H1 (cell line): ENCODE measurements at regions not wholly inside any gene's neighbourhood (a gene's known extent, or its start where the extent isn't known, plus 50 kb on each side); places are given as distances from the start of the nearest gene placed in this dataset.
"Not testable (repeated sequence)": the region's sequence is repeated elsewhere in the genome, so short reads cannot be mapped to it uniquely, and the experiment has no call there.

Experiments
- CTCF ChIA-PET: fragments of 300-600 bp; sonication (Branson Sonifier 250); formaldehyde crosslinking; loops from one replicate; lab custom pipeline; 2021; ENCODE audit not compliant: partially characterized antibody; lab: Charles Lee
- POLR2A ChIA-PET: fragments of 300-600 bp; sonication (Branson Sonifier 250); formaldehyde crosslinking; loops from one replicate; lab custom pipeline; 2021; ENCODE audit warnings: inconsistent platforms; ENCODE audit not compliant: partially characterized antibody; lab: Charles Lee
- DNase-seq, 2 experiments: peaks; one replicate each; pipeline versions ENCODE4 v3.0.0 to v3.0.0-alpha.2; 2010 to 2022; ENCODE audit warnings: low spot score in 2 of 2, low read depth in 1 of 2, mixed read lengths in 1 of 2
- FAIRE-seq: peaks from 2 replicates; lab custom pipeline; 2011; peaks lifted over from hg19 to GRCh38; lab: Jason Lieb, UNC
- H2AFZ ChIP-seq: 2 replicates; pipeline ENCODE4 v1.8.1; 2012; ENCODE audit warnings: low read length, inconsistent platforms
- H2AK5ac ChIP-seq: 2 replicates; pipeline ENCODE4 v1.6.1; 2013; ENCODE audit warnings: low read depth, low read length
- H2BK120ac ChIP-seq: replicated peaks from 2 replicates; pipeline ENCODE3; 2013; ENCODE audit warnings: low read depth, low read length, inconsistent platforms
- H2BK12ac ChIP-seq: 2 replicates; pipeline ENCODE4 v1.6.1; 2013; ENCODE audit warnings: low read depth, low read length
- H2BK15ac ChIP-seq: 2 replicates; pipeline ENCODE4 v1.6.1; 2013; ENCODE audit warnings: low read length
- H2BK20ac ChIP-seq: 2 replicates; pipeline ENCODE4 v1.6.1; 2013; ENCODE audit warnings: low read length
- H2BK5ac ChIP-seq: 2 replicates; pipeline ENCODE4 v1.6.1; 2013; ENCODE audit warnings: low read depth, low read length
- H3K14ac ChIP-seq: 2 replicates; pipeline ENCODE4 v1.6.1; 2013; ENCODE audit warnings: inconsistent platforms; ENCODE audit not compliant: insufficient read length
- H3K18ac ChIP-seq: 2 replicates; pipeline ENCODE4 v1.6.1; 2013; ENCODE audit warnings: low read length; ENCODE audit errors: extremely low read depth
- H3K23ac ChIP-seq: 2 replicates; pipeline ENCODE4 v1.6.1; 2013; ENCODE audit warnings: inconsistent platforms; ENCODE audit not compliant: insufficient read length
- H3K23me2 ChIP-seq: 2 replicates; pipeline ENCODE4 v1.6.1; 2013; ENCODE audit warnings: low read depth, low read length
- H3K27ac ChIP-seq: 2 replicates; pipeline ENCODE4 v1.6.1; 2011; ENCODE audit warnings: low read depth, low read length, inconsistent platforms
- H3K27me3 ChIP-seq, 4 experiments: replicated peaks in 1 of 4; 1 replicate in 1 of 4; 2 replicates in 3 of 4; pipeline versions ENCODE4 v1.6.1 to v1.8.1; 2011 to 2013; ENCODE audit warnings: low read length in 3 of 4, mild to moderate bottlenecking in 3 of 4, inconsistent platforms in 2 of 4, mixed read lengths in 2 of 4, moderate library complexity in 1 of 4; ENCODE audit not compliant: control insufficient read depth in 3 of 4, insufficient read depth in 3 of 4; ENCODE audit errors: extremely low read depth in 1 of 4
- H3K36me3 ChIP-seq, 4 experiments: 2 replicates each; pipeline versions ENCODE4 v1.6.1 to v1.8.1; 2011 to 2013; ENCODE audit warnings: mild to moderate bottlenecking in 4 of 4, low read length in 3 of 4, moderate library complexity in 2 of 4, control low read depth in 1 of 4, inconsistent platforms in 1 of 4; ENCODE audit not compliant: insufficient read depth in 4 of 4, control insufficient read depth in 2 of 4
- H3K4ac ChIP-seq: replicated peaks from 2 replicates; pipeline ENCODE3; 2013; ENCODE audit warnings: low read length, low read depth, mixed read lengths, inconsistent platforms; ENCODE audit not compliant: insufficient read length
- H3K4me1 ChIP-seq, 4 experiments: replicated peaks in 1 of 4; 1 replicate in 1 of 4; 2 replicates in 3 of 4; pipeline versions ENCODE4 v1.6.1 to v1.8.1; 2011 to 2013; ENCODE audit warnings: low read length in 3 of 4, inconsistent platforms in 2 of 4, mixed read lengths in 1 of 4; ENCODE audit not compliant: insufficient read depth in 4 of 4, control insufficient read depth in 3 of 4
- H3K4me2 ChIP-seq, 2 experiments: 2 replicates each; pipeline versions ENCODE4 v1.6.1 to v1.8.1; 2011 to 2013; ENCODE audit warnings: low read depth in 2 of 2, low read length in 2 of 2, control low read depth in 1 of 2, inconsistent platforms in 1 of 2, mild to moderate bottlenecking in 1 of 2; ENCODE audit not compliant: insufficient read depth in 1 of 2
- H3K4me3 ChIP-seq, 4 experiments: fragments of 200-600, 300-600 bp in 1 of 4; sonication (generic), shearing (Covaris generic), sonication (Bioruptor Twin) in 1 of 4; 2 replicates each; pipeline versions ENCODE4 v1.5.1 to v1.8.1; 2011 to 2016; ENCODE audit warnings: low read length in 4 of 4, low read depth in 3 of 4, control low read depth in 2 of 4, inconsistent platforms in 2 of 4, mild to moderate bottlenecking in 2 of 4, mixed read lengths in 1 of 4, moderate library complexity in 1 of 4; ENCODE audit not compliant: insufficient read depth in 2 of 4; ENCODE audit errors: extremely low read depth in 1 of 4
- H3K56ac ChIP-seq: replicated peaks from 2 replicates; pipeline ENCODE3; 2013; ENCODE audit warnings: low read depth, mild to moderate bottlenecking, mixed read lengths, low read length, inconsistent platforms; ENCODE audit not compliant: insufficient read length
- H3K79me1 ChIP-seq: 2 replicates; pipeline ENCODE4 v1.6.1; 2013; ENCODE audit warnings: low read depth, low read length, control low read depth
- H3K79me2 ChIP-seq, 2 experiments: 2 replicates each; pipeline versions ENCODE4 v1.6.1 to v1.8.1; 2012 to 2013; ENCODE audit warnings: low read length in 2 of 2, mild to moderate bottlenecking in 2 of 2, inconsistent platforms in 1 of 2; ENCODE audit not compliant: insufficient read depth in 2 of 2, control insufficient read depth in 1 of 2
- H3K9ac ChIP-seq, 4 experiments: replicated peaks in 1 of 4; 1 replicate in 1 of 4; 2 replicates in 3 of 4; pipeline versions ENCODE4 v1.6.1 to v1.8.1; 2011 to 2013; ENCODE audit warnings: low read depth in 3 of 4, low read length in 3 of 4, control low read depth in 2 of 4, mild to moderate bottlenecking in 2 of 4, moderate library complexity in 2 of 4, inconsistent platforms in 1 of 4; ENCODE audit errors: extremely low read depth in 1 of 4
- H3K9me3 ChIP-seq, 2 experiments: 2 replicates each; pipeline versions ENCODE4 v1.6.1 to v1.8.1; 2012 to 2013; ENCODE audit warnings: mild to moderate bottlenecking in 2 of 2, moderate library complexity in 2 of 2, control low read depth in 1 of 2, inconsistent platforms in 1 of 2, low read depth in 1 of 2, low read length in 1 of 2, mixed read lengths in 1 of 2; ENCODE audit not compliant: insufficient read depth in 2 of 2
- H4K20me1 ChIP-seq, 2 experiments: replicated peaks in 1 of 2; 2 replicates each; pipeline versions ENCODE3 to v1.8.1; 2011 to 2013; ENCODE audit warnings: inconsistent platforms in 2 of 2, low read length in 2 of 2, mild to moderate bottlenecking in 1 of 2; ENCODE audit not compliant: insufficient read depth in 2 of 2, control insufficient read depth in 1 of 2
- H4K5ac ChIP-seq: 2 replicates; pipeline ENCODE4 v1.6.1; 2013; ENCODE audit warnings: low read length, low read depth, mixed read lengths, inconsistent platforms; ENCODE audit not compliant: insufficient read length
- H4K8ac ChIP-seq: 2 replicates; pipeline ENCODE4 v1.8.0; 2013; ENCODE audit warnings: mild to moderate bottlenecking, moderate library complexity, low read length, inconsistent platforms; ENCODE audit not compliant: insufficient read depth; ENCODE audit errors: extremely low read depth
- H4K91ac ChIP-seq: replicated peaks from 2 replicates; pipeline ENCODE3; 2013; ENCODE audit warnings: low read length, mixed read lengths, inconsistent platforms; ENCODE audit not compliant: insufficient read length
- WGBS, 2 experiments: shearing (Covaris generic) in 1 of 2; methylation state at CpG; one replicate each; pipeline versions ENCODE4 v1.1.6 to v1.1.7; 2013 to 2015; ENCODE audit warnings: low lambda C conversion rate in 2 of 2, mixed read lengths in 2 of 2, inconsistent platforms in 1 of 2, low coverage in 1 of 2, missing lambda C conversion rate in 1 of 2; ENCODE audit not compliant: insufficient replicate concordance in 2 of 2, insufficient coverage in 1 of 2, insufficient read length in 1 of 2; ENCODE audit errors: extremely low coverage in 1 of 2, missing lambda C conversion rate in 1 of 2; 5-methylcytosine and 5-hydroxymethylcytosine counted together

DNA sequence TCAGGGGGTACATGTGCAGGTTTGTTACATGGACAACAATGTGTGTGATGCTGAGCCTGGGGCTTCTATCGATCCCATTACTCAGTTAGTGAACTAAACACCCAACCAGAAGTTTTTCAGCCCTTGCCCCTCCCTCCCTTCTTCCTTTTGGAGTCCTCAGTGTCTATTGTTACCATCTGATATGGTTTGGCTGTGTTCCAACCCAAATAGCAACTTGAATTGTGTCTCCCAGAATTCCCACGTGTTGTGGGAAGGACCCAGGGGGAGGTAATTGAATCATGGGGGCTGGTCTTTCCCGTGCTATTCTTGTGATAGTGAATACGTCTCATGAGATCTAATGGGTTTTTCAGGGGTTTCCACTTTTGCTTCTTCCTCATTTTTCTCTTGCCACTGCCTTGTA is 186.3 kb downstream of the AEBP2 start:
- H3K79me1 ChIP-seq, FAIRE-seq, H3K27me3 ChIP-seq, H2AFZ ChIP-seq, H3K4me2 ChIP-seq, POLR2A ChIA-PET, H3K23ac ChIP-seq, H4K91ac ChIP-seq, H3K14ac ChIP-seq, H4K20me1 ChIP-seq, H4K5ac ChIP-seq, H3K27ac ChIP-seq, H3K9ac ChIP-seq, H3K79me2 ChIP-seq, H3K4me3 ChIP-seq, H3K4me1 ChIP-seq, H3K9me3 ChIP-seq, H2BK20ac ChIP-seq, H3K4ac ChIP-seq, DNase-seq, H3K56ac ChIP-seq, H3K18ac ChIP-seq, H3K23me2 ChIP-seq, H2BK12ac ChIP-seq, H2BK5ac ChIP-seq, H2BK15ac ChIP-seq, H2AK5ac ChIP-seq, H2BK120ac ChIP-seq, H3K36me3 ChIP-seq, H4K8ac ChIP-seq: not testable (repeated sequence)
- WGBS, 2 experiments: 84% methylated on average over 4 of the region's 4 CpGs; no CpG with 5 or more reads in 1 of the 2 experiments
- CTCF ChIA-PET: interaction anchor here (1.0 kb wide), 1 partner anchor 54 kb away, joined by 4 read pairs; no protein-coding TSS in a partner anchor
